WTC11 (cell line): ENCODE measurements at regions not wholly inside any gene's neighbourhood (a gene's known extent, or its start where the extent isn't known, plus 50 kb on each side); places are given as distances from the start of the nearest gene placed in this dataset.

Experiments
- ATAC-seq: fragments of 200-7000 bp; cut with Tn5 transposase; 2 replicates; pipeline ENCODE4 v1.10.0; 2021; ENCODE audit warnings: mild to moderate bottlenecking, moderate library complexity
- CTCF ChIA-PET: fragments of 300-600 bp; sonication (Branson Sonifier 250); formaldehyde crosslinking; loops from one replicate; lab custom pipeline; 2021; ENCODE audit warnings: antibody characterized with exemption; lab: Charles Lee
- POLR2A ChIA-PET: fragments of 350-600 bp; sonication (Branson Sonifier 250); formaldehyde crosslinking; loops from one replicate; lab custom pipeline; 2021; ENCODE audit warnings: antibody characterized with exemption; lab: Charles Lee
- DNase-seq: peaks from one replicate; pipeline ENCODE4 v3.0.0; 2021; ENCODE audit warnings: low spot score
- H3K27ac Mint-ChIP-seq: 2 replicates; pipeline ENCODE4 v1.8.0; 2021; ENCODE audit warnings: mixed read lengths
- H3K27me3 Mint-ChIP-seq: 2 replicates; pipeline ENCODE4 v1.8.0; 2021; ENCODE audit warnings: low read depth, mild to moderate bottlenecking, moderate library complexity, mixed read lengths
- H3K36me3 Mint-ChIP-seq: 2 replicates; pipeline ENCODE4 v1.8.0; 2021; ENCODE audit warnings: mixed read lengths
- H3K4me1 Mint-ChIP-seq: 2 replicates; pipeline ENCODE4 v1.8.0; 2022; ENCODE audit warnings: mixed read lengths
- H3K4me3 Mint-ChIP-seq: 2 replicates; pipeline ENCODE4 v1.8.0; 2021; ENCODE audit warnings: mild to moderate bottlenecking, moderate library complexity, mixed read lengths
- H3K9me3 Mint-ChIP-seq: 2 replicates; pipeline ENCODE4 v1.8.0; 2021; ENCODE audit warnings: mixed read lengths
- CBFB ChIP-seq: sonication (generic); formaldehyde crosslinking; IDR thresholded peaks from 2 replicates; pipeline ENCODE4 v1.8.1; 2022; ENCODE audit warnings: mild to moderate bottlenecking, low read depth, missing genetic modification reagents
- CREB1 ChIP-seq: sonication (generic); formaldehyde crosslinking; IDR thresholded peaks from 2 replicates; pipeline ENCODE4 v1.8.0; 2023; ENCODE audit warnings: mild to moderate bottlenecking, missing genetic modification reagents
- CREM ChIP-seq: sonication (generic); formaldehyde crosslinking; IDR thresholded peaks from 2 replicates; pipeline ENCODE4 v1.8.1; 2022; ENCODE audit warnings: mild to moderate bottlenecking, missing genetic modification reagents, moderate library complexity
- ELF4 ChIP-seq: sonication (generic); formaldehyde crosslinking; IDR thresholded peaks from 2 replicates; pipeline ENCODE4 v1.8.1; 2022; ENCODE audit warnings: low read depth, mild to moderate bottlenecking, moderate library complexity, missing genetic modification reagents
- EMX1 ChIP-seq: fragments of 250-450 bp; sonication (Bioruptor Pico); IDR thresholded peaks from 2 replicates; pipeline ENCODE4 v1.8.0; 2021; ENCODE audit warnings: mild to moderate bottlenecking
- ESRRA ChIP-seq: sonication (generic); formaldehyde crosslinking; IDR thresholded peaks from 2 replicates; pipeline ENCODE4 v1.8.1; 2022; ENCODE audit warnings: mild to moderate bottlenecking, missing genetic modification reagents, borderline replicate concordance
- FOXJ3 ChIP-seq: sonication (generic); formaldehyde crosslinking; IDR thresholded peaks from 2 replicates; pipeline ENCODE4 v1.9.0; 2021; ENCODE audit warnings: missing genetic modification reagents, mild to moderate bottlenecking, borderline replicate concordance
- GTF2I ChIP-seq: fragments of 250-450 bp; sonication (Bioruptor Pico); conservative IDR thresholded peaks from 2 replicates; pipeline ENCODE4 v1.4.0; 2021; ENCODE audit warnings: mild to moderate bottlenecking
- HMGA2 ChIP-seq: fragments of 250-450 bp; sonication (Bioruptor Pico); IDR thresholded peaks from 2 replicates; pipeline ENCODE4 v1.4.0; 2021; ENCODE audit warnings: mild to moderate bottlenecking, moderate library complexity
- JUN ChIP-seq: sonication (generic); formaldehyde crosslinking; IDR thresholded peaks from 2 replicates; pipeline ENCODE4 v1.8.0; 2023; ENCODE audit warnings: mild to moderate bottlenecking, missing genetic modification reagents
- KAT7 ChIP-seq: sonication (generic); formaldehyde crosslinking; IDR thresholded peaks from 2 replicates; pipeline ENCODE4 v1.8.1; 2023; ENCODE audit warnings: missing genetic modification reagents, mild to moderate bottlenecking, borderline replicate concordance
- MYBL2 ChIP-seq: sonication (generic); formaldehyde crosslinking; IDR thresholded peaks from 2 replicates; pipeline ENCODE4 v1.8.1; 2023; ENCODE audit warnings: mild to moderate bottlenecking, moderate library complexity, missing genetic modification reagents
- NFATC4 ChIP-seq: fragments of 250-450 bp; sonication (Bioruptor Pico); IDR thresholded peaks from 2 replicates; pipeline ENCODE4 v1.9.0; 2021; ENCODE audit warnings: mild to moderate bottlenecking
- PRRX2 ChIP-seq: fragments of 250-450 bp; sonication (Bioruptor Pico); IDR thresholded peaks from 2 replicates; pipeline ENCODE4 v1.8.0; 2021; ENCODE audit warnings: mild to moderate bottlenecking
- RELA ChIP-seq: sonication (generic); formaldehyde crosslinking; IDR thresholded peaks from 2 replicates; pipeline ENCODE4 v1.8.1; 2022; ENCODE audit warnings: missing genetic modification reagents, mild to moderate bottlenecking, borderline replicate concordance
- SMAD3 ChIP-seq: sonication (generic); formaldehyde crosslinking; IDR thresholded peaks from 2 replicates; pipeline ENCODE4 v1.8.0; 2022; ENCODE audit warnings: missing genetic modification reagents, mild to moderate bottlenecking, borderline replicate concordance
- SMAD4 ChIP-seq: sonication (generic); formaldehyde crosslinking; IDR thresholded peaks from 2 replicates; pipeline ENCODE4 v1.8.0; 2022; ENCODE audit warnings: mild to moderate bottlenecking, missing genetic modification reagents
- TCF7 ChIP-seq: sonication (generic); formaldehyde crosslinking; IDR thresholded peaks from 2 replicates; pipeline ENCODE4 v1.8.0; 2022; ENCODE audit warnings: mild to moderate bottlenecking, low read depth, missing genetic modification reagents, moderate library complexity
- ZNF263 ChIP-seq: sonication (generic); formaldehyde crosslinking; IDR thresholded peaks from 2 replicates; pipeline ENCODE4 v1.8.1; 2022; ENCODE audit warnings: low read depth, mild to moderate bottlenecking, moderate library complexity, missing genetic modification reagents
- ZNF416 ChIP-seq: fragments of 250-450 bp; sonication (Bioruptor Pico); IDR thresholded peaks from 2 replicates; pipeline ENCODE4 v1.9.0; 2021; ENCODE audit warnings: mild to moderate bottlenecking, inconsistent platforms
- ZNF423 ChIP-seq: fragments of 250-450 bp; sonication (Bioruptor Pico); IDR thresholded peaks from 2 replicates; pipeline ENCODE4 v2.1.2; 2022; ENCODE audit warnings: mild to moderate bottlenecking, moderate library complexity
- ZNF671 ChIP-seq: fragments of 250-450 bp; sonication (Bioruptor Pico); IDR thresholded peaks from 2 replicates; pipeline ENCODE4 v1.8.0; 2021; ENCODE audit warnings: mild to moderate bottlenecking
- TF ChIP-seq, protein P1 (sequence below): sonication (generic); formaldehyde crosslinking; IDR thresholded peaks from 2 replicates; pipeline ENCODE4 v1.8.0; 2022; ENCODE audit warnings: mild to moderate bottlenecking, missing genetic modification reagents
- TF ChIP-seq, protein P2 (sequence below): fragments of 250-450 bp; sonication (Bioruptor Pico); IDR thresholded peaks from 2 replicates; pipeline ENCODE4 v1.8.0; 2021; ENCODE audit warnings: mild to moderate bottlenecking
- TF ChIP-seq, protein P3 (sequence below): sonication (generic); formaldehyde crosslinking; IDR thresholded peaks from 2 replicates; pipeline ENCODE4 v1.8.1; 2022; ENCODE audit warnings: low read depth, mild to moderate bottlenecking, moderate library complexity, missing genetic modification reagents, borderline replicate concordance
- TF ChIP-seq, protein P4 (sequence below): fragments of 250-450 bp; sonication (Bioruptor Pico); IDR thresholded peaks from 2 replicates; pipeline ENCODE4 v1.9.0; 2021; ENCODE audit warnings: mild to moderate bottlenecking
- TF ChIP-seq, protein P5 (sequence below): sonication (generic); formaldehyde crosslinking; IDR thresholded peaks from 2 replicates; pipeline ENCODE4 v1.8.0; 2022; ENCODE audit warnings: missing genetic modification reagents
- TF ChIP-seq, protein P6 (sequence below): fragments of 250-450 bp; sonication (Bioruptor Pico); IDR thresholded peaks from 2 replicates; pipeline ENCODE4 v1.9.0; 2021; ENCODE audit warnings: moderate library complexity, mild to moderate bottlenecking, inconsistent platforms, borderline replicate concordance
- TF ChIP-seq, protein P7 (sequence below): sonication (generic); formaldehyde crosslinking; IDR thresholded peaks from 2 replicates; pipeline ENCODE4 v1.8.1; 2022; ENCODE audit warnings: mild to moderate bottlenecking, missing genetic modification reagents, moderate library complexity, borderline replicate concordance
- TF ChIP-seq, protein P8 (sequence below): sonication (generic); formaldehyde crosslinking; IDR thresholded peaks from 2 replicates; pipeline ENCODE4 v1.8.1; 2023; ENCODE audit warnings: mild to moderate bottlenecking, missing genetic modification reagents, moderate library complexity

DNA sequence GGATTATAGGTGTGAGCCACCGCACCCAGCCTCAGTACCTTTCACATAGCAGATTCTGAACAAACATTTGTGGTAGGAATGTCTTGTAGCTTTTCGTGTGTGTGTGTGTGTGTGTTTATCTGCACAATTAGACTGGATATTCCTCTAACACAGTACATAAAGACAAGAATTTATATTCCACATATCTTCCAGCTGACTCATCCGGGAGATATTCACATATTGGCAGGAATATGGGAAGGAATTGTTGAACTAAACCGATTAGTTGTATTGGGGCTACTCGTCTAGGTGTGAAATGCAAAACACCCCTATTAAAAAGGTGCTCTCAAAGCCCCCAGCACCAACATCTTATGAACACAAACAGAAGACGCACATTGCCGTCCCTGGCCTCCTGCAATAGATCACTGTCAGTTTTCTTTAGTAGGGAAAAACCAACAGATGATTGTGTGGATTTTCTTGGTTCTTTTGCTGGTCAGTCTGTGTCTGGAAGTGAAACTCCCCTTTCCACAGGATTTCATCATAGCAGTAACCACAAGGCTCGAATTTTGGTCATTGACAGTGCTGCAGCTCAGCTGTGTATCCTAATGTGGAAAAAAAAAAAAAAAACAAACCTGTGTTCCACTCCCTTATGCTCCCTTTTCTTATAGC, 208.5 kb upstream of the ACVR2A start:
- POLR2A ChIA-PET: interaction anchor here (0.6 kb wide), 1 partner anchor 155 kb away, joined by 4 read pairs; no protein-coding TSS in a partner anchor
- H3K4me3 Mint-ChIP-seq: no peak overlapping the region
- no peak for DNase-seq

DNA sequence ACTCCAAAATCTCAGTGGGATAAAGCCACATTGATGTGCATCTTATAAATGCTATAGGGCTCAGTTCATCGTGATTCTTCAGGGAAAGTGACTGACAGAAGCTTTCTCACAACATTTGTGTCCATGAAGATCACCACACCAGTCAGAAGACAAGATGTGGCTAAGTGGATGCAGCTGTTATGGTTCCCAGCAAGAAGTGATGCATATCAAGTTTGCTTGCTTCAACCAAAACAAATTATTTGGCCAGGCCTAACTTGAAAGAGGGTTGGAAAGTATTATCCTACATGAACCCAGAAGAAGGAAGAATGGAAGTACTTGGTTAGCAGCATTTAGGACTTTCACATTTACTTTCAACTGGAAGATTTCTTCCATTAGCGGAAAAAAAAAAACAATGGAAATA, 210.0 kb upstream of the ACVR2A start:
- CTCF ChIA-PET: no interaction called here
- TF ChIP-seq ELF4 (CRISPR knock-in tag): no peak
- TF ChIP-seq GTF2I: no peak
- no peak for TF ChIP-seq HMGA2
- no peak for TF ChIP-seq SMAD4 (CRISPR knock-in tag)
- TF ChIP-seq, protein P1, sequence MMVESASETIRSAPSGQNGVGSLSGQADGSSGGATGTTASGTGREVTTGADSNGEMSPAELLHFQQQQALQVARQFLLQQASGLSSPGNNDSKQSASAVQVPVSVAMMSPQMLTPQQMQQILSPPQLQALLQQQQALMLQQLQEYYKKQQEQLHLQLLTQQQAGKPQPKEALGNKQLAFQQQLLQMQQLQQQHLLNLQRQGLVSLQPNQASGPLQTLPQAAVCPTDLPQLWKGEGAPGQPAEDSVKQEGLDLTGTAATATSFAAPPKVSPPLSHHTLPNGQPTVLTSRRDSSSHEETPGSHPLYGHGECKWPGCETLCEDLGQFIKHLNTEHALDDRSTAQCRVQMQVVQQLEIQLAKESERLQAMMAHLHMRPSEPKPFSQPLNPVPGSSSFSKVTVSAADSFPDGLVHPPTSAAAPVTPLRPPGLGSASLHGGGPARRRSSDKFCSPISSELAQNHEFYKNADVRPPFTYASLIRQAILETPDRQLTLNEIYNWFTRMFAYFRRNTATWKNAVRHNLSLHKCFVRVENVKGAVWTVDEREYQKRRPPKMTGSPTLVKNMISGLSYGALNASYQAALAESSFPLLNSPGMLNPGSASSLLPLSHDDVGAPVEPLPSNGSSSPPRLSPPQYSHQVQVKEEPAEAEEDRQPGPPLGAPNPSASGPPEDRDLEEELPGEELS (CRISPR knock-in tag): no peak
- no peak for TF ChIP-seq RELA (CRISPR knock-in tag)
- TF ChIP-seq CBFB (CRISPR knock-in tag): no peak
- no peak for TF ChIP-seq MYBL2 (CRISPR knock-in tag)
- TF ChIP-seq, protein P2, sequence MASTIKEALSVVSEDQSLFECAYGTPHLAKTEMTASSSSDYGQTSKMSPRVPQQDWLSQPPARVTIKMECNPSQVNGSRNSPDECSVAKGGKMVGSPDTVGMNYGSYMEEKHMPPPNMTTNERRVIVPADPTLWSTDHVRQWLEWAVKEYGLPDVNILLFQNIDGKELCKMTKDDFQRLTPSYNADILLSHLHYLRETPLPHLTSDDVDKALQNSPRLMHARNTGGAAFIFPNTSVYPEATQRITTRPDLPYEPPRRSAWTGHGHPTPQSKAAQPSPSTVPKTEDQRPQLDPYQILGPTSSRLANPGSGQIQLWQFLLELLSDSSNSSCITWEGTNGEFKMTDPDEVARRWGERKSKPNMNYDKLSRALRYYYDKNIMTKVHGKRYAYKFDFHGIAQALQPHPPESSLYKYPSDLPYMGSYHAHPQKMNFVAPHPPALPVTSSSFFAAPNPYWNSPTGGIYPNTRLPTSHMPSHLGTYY: no peak
- TF ChIP-seq, protein P3, sequence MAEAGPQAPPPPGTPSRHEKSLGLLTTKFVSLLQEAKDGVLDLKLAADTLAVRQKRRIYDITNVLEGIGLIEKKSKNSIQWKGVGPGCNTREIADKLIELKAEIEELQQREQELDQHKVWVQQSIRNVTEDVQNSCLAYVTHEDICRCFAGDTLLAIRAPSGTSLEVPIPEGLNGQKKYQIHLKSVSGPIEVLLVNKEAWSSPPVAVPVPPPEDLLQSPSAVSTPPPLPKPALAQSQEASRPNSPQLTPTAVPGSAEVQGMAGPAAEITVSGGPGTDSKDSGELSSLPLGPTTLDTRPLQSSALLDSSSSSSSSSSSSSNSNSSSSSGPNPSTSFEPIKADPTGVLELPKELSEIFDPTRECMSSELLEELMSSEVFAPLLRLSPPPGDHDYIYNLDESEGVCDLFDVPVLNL (CRISPR knock-in tag): no peak
- no peak for TF ChIP-seq FOXJ3 (CRISPR knock-in tag)
- TF ChIP-seq, protein P4, sequence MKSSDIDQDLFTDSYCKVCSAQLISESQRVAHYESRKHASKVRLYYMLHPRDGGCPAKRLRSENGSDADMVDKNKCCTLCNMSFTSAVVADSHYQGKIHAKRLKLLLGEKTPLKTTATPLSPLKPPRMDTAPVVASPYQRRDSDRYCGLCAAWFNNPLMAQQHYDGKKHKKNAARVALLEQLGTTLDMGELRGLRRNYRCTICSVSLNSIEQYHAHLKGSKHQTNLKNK (CRISPR knock-in tag): no peak
- no peak for TF ChIP-seq ZNF423 (CRISPR knock-in tag)
- TF ChIP-seq, protein P5, sequence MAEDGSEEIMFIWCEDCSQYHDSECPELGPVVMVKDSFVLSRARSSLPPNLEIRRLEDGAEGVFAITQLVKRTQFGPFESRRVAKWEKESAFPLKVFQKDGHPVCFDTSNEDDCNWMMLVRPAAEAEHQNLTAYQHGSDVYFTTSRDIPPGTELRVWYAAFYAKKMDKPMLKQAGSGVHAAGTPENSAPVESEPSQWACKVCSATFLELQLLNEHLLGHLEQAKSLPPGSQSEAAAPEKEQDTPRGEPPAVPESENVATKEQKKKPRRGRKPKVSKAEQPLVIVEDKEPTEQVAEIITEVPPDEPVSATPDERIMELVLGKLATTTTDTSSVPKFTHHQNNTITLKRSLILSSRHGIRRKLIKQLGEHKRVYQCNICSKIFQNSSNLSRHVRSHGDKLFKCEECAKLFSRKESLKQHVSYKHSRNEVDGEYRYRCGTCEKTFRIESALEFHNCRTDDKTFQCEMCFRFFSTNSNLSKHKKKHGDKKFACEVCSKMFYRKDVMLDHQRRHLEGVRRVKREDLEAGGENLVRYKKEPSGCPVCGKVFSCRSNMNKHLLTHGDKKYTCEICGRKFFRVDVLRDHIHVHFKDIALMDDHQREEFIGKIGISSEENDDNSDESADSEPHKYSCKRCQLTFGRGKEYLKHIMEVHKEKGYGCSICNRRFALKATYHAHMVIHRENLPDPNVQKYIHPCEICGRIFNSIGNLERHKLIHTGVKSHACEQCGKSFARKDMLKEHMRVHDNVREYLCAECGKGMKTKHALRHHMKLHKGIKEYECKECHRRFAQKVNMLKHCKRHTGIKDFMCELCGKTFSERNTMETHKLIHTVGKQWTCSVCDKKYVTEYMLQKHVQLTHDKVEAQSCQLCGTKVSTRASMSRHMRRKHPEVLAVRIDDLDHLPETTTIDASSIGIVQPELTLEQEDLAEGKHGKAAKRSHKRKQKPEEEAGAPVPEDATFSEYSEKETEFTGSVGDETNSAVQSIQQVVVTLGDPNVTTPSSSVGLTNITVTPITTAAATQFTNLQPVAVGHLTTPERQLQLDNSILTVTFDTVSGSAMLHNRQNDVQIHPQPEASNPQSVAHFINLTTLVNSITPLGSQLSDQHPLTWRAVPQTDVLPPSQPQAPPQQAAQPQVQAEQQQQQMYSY (CRISPR knock-in tag): no peak
- no peak for TF ChIP-seq CREM (CRISPR knock-in tag)
- no peak for TF ChIP-seq ZNF263
- no peak for TF ChIP-seq NFATC4 (CRISPR knock-in tag)
- POLR2A ChIA-PET: no interaction called here
- DNase-seq: no peak
- no peaks in the 10 kb centered on the region for H3K9me3 Mint-ChIP-seq
- H3K4me3 Mint-ChIP-seq: no peak overlapping the region
- no peaks in the 10 kb centered on the region for H3K27me3 Mint-ChIP-seq
- no peak for ATAC-seq
- no peaks in the 10 kb centered on the region for H3K4me1 Mint-ChIP-seq
- H3K27ac Mint-ChIP-seq: no peak overlapping the region
- no peaks in the 10 kb centered on the region for H3K36me3 Mint-ChIP-seq

More for the DNA sequence above, 208.5 kb upstream of the ACVR2A start:
- Mint-ChIP-seq H3K9me3 (peaks cover under 1% of the 10 kb centered on the region; the same call in 1 of the 2 replicates), H3K27ac (no peak overlapping the region), H3K27me3 (no peaks in the 10 kb centered on the region), H3K36me3 (no peaks in the 10 kb centered on the region), H3K4me1 (no peaks in the 10 kb centered on the region)
- ATAC-seq: no peak
- TF ChIP-seq GTF2I (no peak), ZNF671 (CRISPR knock-in tag) (no peak), SMAD3 (CRISPR knock-in tag) (no peak), PRRX2 (CRISPR knock-in tag) (no peak), ZNF416 (CRISPR knock-in tag) (no peak), KAT7 (CRISPR knock-in tag) (no peak), CREB1 (CRISPR knock-in tag) (no peak), EMX1 (no peak), TCF7 (CRISPR knock-in tag) (no peak), JUN (CRISPR knock-in tag) (no peak), NFATC4 (CRISPR knock-in tag) (no peak), ESRRA (CRISPR knock-in tag) (no peak)
- TF ChIP-seq, protein P6, sequence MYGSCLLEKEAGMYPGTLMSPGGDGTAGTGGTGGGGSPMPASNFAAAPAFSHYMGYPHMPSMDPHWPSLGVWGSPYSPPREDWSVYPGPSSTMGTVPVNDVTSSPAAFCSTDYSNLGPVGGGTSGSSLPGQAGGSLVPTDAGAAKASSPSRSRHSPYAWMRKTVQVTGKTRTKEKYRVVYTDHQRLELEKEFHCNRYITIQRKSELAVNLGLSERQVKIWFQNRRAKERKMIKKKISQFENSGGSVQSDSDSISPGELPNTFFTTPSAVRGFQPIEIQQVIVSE (CRISPR knock-in tag): no peak
- TF ChIP-seq, protein P7, sequence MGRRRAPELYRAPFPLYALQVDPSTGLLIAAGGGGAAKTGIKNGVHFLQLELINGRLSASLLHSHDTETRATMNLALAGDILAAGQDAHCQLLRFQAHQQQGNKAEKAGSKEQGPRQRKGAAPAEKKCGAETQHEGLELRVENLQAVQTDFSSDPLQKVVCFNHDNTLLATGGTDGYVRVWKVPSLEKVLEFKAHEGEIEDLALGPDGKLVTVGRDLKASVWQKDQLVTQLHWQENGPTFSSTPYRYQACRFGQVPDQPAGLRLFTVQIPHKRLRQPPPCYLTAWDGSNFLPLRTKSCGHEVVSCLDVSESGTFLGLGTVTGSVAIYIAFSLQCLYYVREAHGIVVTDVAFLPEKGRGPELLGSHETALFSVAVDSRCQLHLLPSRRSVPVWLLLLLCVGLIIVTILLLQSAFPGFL (CRISPR knock-in tag): no peak
- TF ChIP-seq, protein P8, sequence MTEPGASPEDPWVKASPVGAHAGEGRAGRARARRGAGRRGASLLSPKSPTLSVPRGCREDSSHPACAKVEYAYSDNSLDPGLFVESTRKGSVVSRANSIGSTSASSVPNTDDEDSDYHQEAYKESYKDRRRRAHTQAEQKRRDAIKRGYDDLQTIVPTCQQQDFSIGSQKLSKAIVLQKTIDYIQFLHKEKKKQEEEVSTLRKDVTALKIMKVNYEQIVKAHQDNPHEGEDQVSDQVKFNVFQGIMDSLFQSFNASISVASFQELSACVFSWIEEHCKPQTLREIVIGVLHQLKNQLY (CRISPR knock-in tag): no peak
- CTCF ChIA-PET: interaction anchor here (0.9 kb wide), 1 partner anchor 71 kb away, joined by 3 read pairs; no protein-coding TSS in a partner anchor
